OCI-LY7 (cell line): ENCODE measurements at regions not wholly inside any gene's neighbourhood (a gene's known extent, or its start where the extent isn't known, plus 50 kb on each side); places are given as distances from the start of the nearest gene placed in this dataset.

ENCODE experiments used
- EZH2phosphoT487 ChIP-seq: fragments of 200-600 bp; sonication (generic); IDR thresholded peaks from 2 replicates; pipeline ENCODE4 v1.6.1; 2018; ENCODE audit warnings: low read depth, borderline replicate concordance, mild to moderate bottlenecking, mixed run types, antibody characterized with exemption, low read length, moderate library complexity, mixed read lengths
- TF ChIP-seq, protein P1 (sequence below): fragments of 200-600 bp; sonication (generic); conservative IDR thresholded peaks from 2 replicates; pipeline ENCODE4 v1.5.1; 2014; ENCODE audit warnings: mild to moderate bottlenecking, antibody characterized with exemption, low read length, moderate library complexity, mixed read lengths

DNA sequence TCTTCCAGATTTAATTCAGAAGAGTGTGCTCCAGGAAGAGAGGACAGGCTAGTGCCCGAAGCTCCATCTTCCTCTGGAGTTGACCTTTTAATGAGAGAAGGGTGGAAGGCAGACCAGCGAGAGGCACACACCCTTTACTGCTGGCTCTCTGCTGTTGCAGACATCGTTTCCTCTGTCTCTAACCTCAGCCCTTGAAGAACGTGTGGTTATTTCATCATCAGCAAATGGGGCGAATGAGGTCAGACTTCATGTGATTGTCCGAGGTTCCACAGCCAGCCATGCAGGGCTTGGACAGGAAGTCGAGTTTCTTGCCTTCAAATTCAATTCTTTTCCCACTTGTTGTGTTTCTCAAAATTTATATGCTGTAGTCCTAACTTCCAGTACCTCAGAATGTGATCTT is 155.2 kb upstream of the MSX1 start:
- TF ChIP-seq, protein P1, sequence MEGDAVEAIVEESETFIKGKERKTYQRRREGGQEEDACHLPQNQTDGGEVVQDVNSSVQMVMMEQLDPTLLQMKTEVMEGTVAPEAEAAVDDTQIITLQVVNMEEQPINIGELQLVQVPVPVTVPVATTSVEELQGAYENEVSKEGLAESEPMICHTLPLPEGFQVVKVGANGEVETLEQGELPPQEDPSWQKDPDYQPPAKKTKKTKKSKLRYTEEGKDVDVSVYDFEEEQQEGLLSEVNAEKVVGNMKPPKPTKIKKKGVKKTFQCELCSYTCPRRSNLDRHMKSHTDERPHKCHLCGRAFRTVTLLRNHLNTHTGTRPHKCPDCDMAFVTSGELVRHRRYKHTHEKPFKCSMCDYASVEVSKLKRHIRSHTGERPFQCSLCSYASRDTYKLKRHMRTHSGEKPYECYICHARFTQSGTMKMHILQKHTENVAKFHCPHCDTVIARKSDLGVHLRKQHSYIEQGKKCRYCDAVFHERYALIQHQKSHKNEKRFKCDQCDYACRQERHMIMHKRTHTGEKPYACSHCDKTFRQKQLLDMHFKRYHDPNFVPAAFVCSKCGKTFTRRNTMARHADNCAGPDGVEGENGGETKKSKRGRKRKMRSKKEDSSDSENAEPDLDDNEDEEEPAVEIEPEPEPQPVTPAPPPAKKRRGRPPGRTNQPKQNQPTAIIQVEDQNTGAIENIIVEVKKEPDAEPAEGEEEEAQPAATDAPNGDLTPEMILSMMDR: no peak
- TF ChIP-seq EZH2phosphoT487: no peak
